Hematopoietic multipotent progenitor cell treated with erythropoietin and hydrocortisone succinate and interleukin-3 and kit ligand, for 15 days (in vitro differentiated cells): ENCODE measurements at regions not wholly inside any gene's neighbourhood (a gene's known extent, or its start where the extent isn't known, plus 50 kb on each side); places are given as distances from the start of the nearest gene placed in this dataset.
A peak's percentile ranks its signal among the peaks of the same experiment; 100 is the strongest.
"Not testable (repeated sequence)": the region's sequence is repeated elsewhere in the genome, so short reads cannot be mapped to it uniquely, and the experiment has no call there.

Experiments used
- DNase-seq: peaks from one replicate; pipeline ENCODE4 v3.0.0-alpha.2; 2015; ENCODE audit warnings: low spot score

GRCh38 chr7:149633976-149634945, 136.7 kb upstream of the ZNF746 start:
- no peak for DNase-seq

DNA sequence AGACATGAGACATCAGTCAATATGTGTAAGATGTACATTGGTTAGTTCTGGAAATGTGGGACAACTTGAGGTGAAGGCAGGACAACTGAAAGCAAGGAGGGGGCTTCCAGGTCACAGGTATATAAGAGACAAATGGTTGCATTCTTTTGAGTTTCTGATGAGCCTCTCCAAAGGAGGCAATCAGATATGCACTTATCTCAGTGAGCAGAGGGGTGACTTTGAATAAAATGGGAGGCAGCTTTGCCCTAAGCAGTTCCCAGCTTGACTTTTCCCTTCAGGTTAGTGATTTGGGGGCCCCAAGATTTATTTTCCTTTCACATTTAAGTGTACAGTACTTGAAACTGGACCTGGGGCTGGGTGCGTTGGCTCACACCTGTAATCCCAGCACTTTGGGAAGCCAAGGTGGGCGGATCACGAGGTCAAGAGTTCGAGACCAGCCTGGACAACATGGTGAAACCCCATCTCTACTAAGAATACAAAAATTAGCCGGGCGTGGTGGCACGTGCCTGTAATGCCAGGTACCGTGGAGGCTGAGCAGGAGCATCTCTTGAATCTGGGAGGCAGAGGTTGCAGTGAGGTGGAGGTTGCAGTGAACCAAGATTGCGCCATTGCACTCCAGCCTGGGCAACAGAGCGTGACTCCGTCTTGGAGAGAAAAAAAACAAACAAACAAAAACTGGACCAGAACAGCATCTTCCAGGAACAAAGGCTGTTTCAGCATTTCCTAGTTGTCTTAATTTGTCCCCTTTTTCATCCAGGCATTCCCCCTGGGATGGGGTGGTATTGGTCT, 130.9 kb upstream of the ZNF746 start:
- not testable (repeated sequence) for DNase-seq

- no peak for DNase-seq
These were observed 130.3 kb upstream of the ZNF746 start for GRCh38 chr7:149627911-149628310.

- no peak for DNase-seq
These were observed 129.4 kb upstream of the ZNF746 start for GRCh38 chr7:149626972-149627371.

DNA sequence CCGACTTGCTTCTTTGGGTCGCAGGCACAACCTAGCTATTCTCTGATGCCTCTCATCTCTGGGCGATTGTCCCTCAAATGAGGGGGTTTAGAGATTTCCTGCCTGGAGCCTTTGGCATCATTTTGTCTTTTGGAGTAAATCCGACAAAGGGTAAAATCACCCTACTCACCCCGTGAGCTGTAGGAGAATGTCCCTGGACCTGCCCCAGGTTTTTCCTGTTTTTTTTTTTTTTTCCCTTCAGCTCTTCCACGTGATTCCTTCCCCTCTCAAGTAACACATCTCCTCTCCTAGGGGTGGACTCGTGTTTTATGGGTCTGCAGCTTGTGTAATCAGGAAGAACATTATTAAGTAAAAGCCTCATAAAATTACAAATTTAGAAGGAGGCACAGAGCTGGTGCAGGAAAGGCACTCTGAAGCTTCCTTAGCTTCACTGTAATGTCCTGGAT, 128.4 kb upstream of the ZNF746 start:
- DNase-seq, result no peak

DNA sequence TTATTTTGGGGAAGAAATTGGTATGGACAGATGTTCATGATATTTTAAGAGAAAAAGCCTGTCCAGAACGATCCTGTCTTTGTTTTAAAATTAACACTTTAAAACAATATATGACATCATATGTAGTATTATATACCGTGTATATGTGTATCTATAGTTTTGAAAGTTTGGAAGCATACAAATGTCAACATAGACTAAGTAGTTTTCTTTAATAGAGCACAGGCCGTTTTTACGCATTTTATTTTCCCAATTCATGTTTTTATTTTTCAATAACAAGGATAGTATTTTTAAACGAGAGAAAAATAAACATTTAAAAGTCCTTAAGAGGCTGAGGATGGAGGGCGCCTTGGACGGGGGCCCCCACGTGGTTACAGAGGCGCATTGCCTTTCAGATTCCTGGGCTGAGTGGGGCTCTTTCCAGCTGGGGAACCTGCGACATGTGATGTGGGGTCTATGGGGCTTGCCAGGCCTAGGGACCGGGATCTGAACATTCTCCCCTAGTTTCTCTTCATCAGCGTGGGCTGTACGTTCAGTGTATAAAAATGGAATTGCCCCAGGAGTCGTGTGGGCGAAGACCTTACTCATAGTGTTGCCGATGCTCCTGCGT, 127.8 kb upstream of the ZNF746 start:
- DNase-seq, result peak; percentile 73

DNA sequence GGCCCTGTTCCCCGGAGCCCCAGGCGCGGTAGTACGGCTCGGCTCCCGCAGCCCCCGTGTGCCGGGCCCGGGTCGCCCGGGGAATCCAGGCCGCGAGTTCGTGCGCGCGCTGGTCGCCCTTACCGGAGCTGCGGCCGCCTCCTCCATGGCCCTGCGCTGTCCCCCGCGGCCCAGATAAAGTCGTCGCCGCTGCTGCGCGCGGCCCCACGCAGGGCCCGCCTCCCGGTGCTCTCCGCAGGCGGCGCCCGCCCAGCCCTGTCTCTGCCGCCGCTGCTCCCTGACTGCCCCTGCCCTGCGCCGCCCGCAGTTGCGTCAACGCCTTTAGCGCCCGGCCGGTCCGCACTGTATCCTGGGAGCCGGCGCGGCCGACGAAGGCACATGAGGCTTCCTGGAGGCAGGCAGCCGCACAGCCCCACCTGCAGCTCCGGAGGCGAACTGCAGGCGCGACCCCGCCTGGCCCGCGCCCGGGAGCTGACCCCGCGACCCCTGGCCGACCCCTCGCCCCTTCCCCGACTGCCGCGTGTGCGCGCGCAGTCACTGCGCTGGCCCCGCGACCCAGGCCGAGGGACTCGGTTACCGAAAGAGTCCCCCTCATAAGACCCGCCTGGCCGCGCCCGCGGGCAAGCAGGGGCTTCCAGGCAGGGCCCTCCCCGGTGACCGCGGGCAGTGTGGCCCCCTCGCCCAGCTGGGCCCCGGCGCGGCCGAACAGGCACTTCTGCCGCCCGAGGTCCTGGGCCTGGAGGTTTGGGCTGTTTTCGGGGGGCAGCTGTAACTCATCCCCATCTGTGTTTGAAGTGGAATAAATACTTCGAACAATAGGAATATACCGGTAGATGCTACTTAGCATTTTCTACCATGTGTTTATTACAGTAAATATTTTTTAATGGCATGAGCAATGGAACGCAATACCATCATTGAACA, 127.1 kb upstream of the ZNF746 start:
- peak; percentile 95 for DNase-seq

- DNase-seq, result peak; percentile 37
These were observed 126.4 kb upstream of the ZNF746 start for GRCh38 chr7:149624006-149624405.

DNA sequence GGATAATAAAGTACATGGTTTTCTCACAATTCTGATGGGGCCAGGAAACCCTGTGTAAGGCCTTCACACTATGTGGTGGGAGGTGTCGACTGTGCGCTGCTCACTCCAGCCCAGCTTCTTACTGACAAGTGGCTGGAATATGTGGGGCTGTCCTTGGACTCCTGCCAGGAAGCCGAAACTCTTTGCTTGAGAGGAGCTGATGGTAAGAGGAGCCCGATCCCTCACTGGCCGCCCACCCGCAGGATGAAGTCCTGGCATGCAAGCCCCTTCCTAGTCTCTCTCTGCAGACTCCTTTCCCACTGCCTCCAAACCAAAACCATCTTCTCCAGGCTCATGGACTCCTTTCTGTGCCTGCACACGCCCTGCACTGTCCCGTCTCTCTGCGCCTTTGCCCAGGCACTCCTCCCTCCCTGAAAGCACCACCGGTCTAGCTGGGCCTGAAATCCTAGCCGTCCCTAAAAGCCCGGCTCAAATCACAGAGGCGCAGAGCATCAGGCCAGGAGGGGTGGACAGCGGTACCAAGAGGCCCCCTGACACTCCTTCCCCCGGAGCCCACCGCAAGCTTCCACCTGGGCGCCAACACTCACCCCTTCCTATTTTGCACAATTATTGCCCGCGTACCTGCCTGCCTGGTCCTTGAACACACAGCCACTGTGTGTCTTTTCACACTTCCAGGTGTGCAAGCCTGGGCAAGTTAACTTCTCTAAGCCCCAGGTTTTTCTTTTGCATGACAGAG, 125.8 kb upstream of the ZNF746 start:
- DNase-seq, result peak; percentile 50

DNA sequence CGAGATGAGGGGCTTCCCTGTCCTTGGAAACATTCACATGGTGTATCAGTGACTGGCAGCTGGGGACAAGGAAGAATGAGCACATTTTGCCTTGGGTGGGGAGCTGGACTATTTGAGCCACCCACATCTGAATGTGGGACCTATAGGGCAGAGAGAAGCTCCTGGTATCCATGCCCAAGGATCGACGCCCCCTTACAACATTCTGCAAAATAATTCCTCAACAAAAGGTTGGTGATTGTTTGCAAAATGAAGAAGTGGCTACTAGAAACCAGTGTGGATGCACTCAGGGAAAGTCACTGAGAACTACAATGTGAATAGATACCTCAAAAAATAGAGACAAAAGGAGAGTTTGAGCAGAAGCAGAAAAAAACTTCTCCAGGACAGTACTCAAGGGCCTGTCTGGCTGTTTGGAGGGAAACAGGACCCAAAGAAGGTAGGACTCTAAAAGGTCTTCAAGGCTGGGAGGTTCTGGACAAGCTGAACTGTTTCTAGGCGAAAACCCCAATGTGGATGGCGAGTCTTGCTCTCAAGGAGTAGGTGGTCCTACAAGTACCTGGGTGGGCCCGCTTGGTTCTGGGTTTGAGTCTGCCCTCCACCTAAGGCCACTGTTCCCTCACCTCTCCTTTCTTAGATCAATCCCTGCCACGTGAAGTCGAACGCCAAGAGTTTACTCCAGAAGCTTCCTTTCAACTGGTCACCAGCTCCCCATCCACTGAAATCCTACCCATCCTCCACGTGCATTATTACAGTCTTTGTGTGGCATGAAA, 125.0 kb upstream of the ZNF746 start:
- no peak for DNase-seq

DNA sequence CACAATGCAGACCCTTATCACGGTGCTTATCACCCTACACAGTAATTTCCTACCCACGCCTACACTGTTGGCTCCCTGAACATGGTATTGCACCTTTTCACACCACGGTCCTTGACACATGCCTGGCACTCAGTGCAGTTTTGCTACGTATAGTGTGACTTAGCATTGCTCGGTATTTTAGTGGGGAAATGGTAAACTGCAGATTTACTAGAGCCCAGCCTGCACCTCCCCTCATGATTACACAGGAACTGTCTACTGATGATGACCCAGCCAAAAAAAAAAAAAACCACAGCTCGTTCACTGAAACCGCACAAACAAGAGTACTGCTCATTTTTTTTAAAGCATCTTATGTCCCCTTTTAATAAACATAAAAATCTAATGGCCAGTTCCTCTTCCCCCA, 124.2 kb upstream of the ZNF746 start:
- peak; percentile 59 for DNase-seq

GRCh38 chr7:149620961-149621360, 123.4 kb upstream of the ZNF746 start:
- no peak for DNase-seq

- no peak for DNase-seq
These were observed 119.3 kb upstream of the ZNF746 start for GRCh38 chr7:149616898-149617297.

DNA sequence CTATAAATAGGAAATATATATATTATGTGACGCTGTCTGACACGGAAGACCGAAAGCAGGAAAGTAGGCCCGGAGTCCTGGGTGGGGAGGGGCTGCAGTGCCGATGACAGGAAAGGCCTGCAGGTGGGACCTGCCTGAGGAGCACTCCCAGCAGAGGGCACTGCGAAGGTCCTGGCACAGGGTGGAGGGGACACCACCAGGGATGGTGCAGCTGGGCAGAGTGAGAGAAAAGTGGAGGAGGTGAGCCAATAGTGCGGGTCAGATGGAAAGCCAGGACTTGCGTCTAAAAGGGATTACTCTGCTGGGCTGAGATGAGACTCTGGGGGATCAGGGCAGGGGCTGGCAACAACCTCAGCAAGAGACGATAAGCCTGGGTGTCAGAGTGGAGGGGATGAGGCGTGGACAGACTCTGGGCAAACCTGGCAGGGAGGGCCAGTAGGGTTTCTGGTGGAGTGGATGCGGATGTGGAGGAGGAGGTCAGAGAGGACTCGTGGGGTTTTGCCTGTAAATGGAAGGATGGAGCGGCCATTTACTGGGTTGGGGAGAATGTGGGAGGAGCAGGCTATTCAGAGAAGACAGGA, 118.2 kb upstream of the ZNF746 start:
- no peak for DNase-seq

DNA sequence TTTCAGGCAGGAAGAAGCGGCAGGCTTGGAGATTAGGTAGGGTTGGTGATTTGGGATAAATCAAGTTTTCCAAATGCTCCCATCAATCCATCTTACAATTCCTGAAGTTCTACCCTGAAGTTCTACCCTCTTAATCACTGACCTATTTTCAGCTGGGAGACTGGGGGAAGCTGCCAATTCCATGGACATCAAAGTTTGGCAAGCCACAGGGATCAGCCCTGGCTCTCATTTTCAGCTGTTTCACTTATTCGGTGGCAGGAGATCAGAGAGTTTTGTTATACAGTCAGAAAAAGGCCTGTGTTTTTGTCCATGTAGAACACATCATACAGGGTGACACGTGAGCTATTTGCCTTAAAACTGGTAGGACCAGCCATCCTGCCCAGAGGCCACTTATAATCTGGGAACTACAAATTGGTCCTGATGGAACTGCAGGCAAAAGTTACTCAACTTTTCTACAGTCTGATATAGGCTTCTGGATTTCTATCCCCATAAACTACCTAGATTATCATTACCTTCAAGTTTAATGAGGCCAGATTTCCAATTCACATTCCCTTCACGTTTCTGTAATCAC, 112.9 kb upstream of the ZNF746 start:
- no peak for DNase-seq

- DNase-seq, result no peak
These were observed 110.6 kb upstream of the ZNF746 start for GRCh38 chr7:149608168-149608567.

DNA sequence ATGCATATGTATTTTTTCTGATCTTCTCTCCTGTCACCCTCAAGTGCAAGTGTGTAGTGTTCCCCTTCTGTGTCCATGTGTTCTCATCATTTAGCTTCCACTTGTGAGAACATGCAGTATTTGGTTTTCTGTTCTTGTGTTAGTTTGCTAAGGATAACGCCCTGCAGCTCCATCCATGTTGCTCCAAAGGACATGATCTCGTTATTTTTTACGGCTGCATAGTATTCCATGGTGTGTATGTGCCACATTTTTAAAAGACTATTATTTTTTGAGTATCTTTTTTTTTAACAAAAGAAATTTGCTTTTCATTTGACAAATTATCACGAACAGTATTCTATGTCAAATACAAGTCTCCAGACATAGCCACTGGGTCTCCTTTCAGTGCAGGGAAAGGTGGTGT, 110.1 kb upstream of the ZNF746 start:
- DNase-seq, result no peak

- no peak for DNase-seq
These were observed 109.2 kb upstream of the ZNF746 start for GRCh38 chr7:149606826-149607225.

GRCh38 chr7:149605696-149606095, 108.1 kb upstream of the ZNF746 start:
- no peak for DNase-seq
